A673 (cell line): ENCODE measurements at regions not wholly inside any gene's neighbourhood (a gene's known extent, or its start where the extent isn't known, plus 50 kb on each side); places are given as distances from the start of the nearest gene placed in this dataset.

Experiments used
- CTCF ChIP-seq: fragments of 300-800, 200-600 bp; sonication (generic); conservative IDR thresholded peaks from 2 replicates; pipeline ENCODE4 v1.5.1; 2017; ENCODE audit warnings: low read depth, mild to moderate bottlenecking, antibody characterized with exemption, low read length, moderate library complexity, mixed read lengths
- EZH2 ChIP-seq: fragments of 200-600 bp; sonication (generic); IDR thresholded peaks from 2 replicates; pipeline ENCODE4 v1.6.1; 2017; ENCODE audit warnings: borderline replicate concordance, low read depth, mild to moderate bottlenecking, mixed read lengths, antibody characterized with exemption, low read length; ENCODE audit not compliant: poor library complexity, severe bottlenecking

- TF ChIP-seq CTCF = no peak
- no peak for TF ChIP-seq EZH2
Observed at GRCh38 chr4:14078326-14078725, 450.8 kb upstream of the BOD1L1 start.
